IMR-90 (cell line): ENCODE measurements at regions not wholly inside any gene's neighbourhood (a gene's known extent, or its start where the extent isn't known, plus 50 kb on each side); places are given as distances from the start of the nearest gene placed in this dataset.

ENCODE experiments used
- BHLHE40 ChIP-seq: fragments of 150-350 bp; IDR thresholded peaks from 2 replicates; pipeline ENCODE4 v1.6.1; 2016; ENCODE audit warnings: mild to moderate bottlenecking, low read depth, low read length
- CHD1 ChIP-seq: IDR thresholded peaks from 2 replicates; pipeline ENCODE4 v1.6.1; 2012; ENCODE audit warnings: low read depth, low read length, improper control_type of control experiment
- FOS ChIP-seq: fragments of 150-350 bp; IDR thresholded peaks from 2 replicates; pipeline ENCODE4 v1.6.1; 2016; ENCODE audit warnings: low read depth, low read length
- MAFK ChIP-seq: IDR thresholded peaks from 2 replicates; pipeline ENCODE4 v1.6.1; 2012; ENCODE audit warnings: low read depth, low read length, improper control_type of control experiment
- MAZ ChIP-seq: IDR thresholded peaks from 2 replicates; pipeline ENCODE4 v1.6.1; 2012; ENCODE audit warnings: low read depth, mild to moderate bottlenecking, low read length, improper control_type of control experiment, moderate library complexity, borderline replicate concordance
- MXI1 ChIP-seq: IDR thresholded peaks from 2 replicates; pipeline ENCODE4 v1.6.1; 2012; ENCODE audit warnings: low read depth, mild to moderate bottlenecking, low read length, moderate library complexity, borderline replicate concordance
- NFE2L2 ChIP-seq: fragments of 150-350 bp; IDR thresholded peaks from 2 replicates; pipeline ENCODE4 v1.6.1; 2016; ENCODE audit warnings: low read depth, mild to moderate bottlenecking, low read length
- POLR2A ChIP-seq: IDR thresholded peaks from 2 replicates; pipeline ENCODE4 v1.6.1; 2012; ENCODE audit warnings: mild to moderate bottlenecking, low read depth, low read length
- RCOR1 ChIP-seq: IDR thresholded peaks from 2 replicates; pipeline ENCODE4 v1.6.1; 2012; ENCODE audit warnings: mild to moderate bottlenecking, low read length, improper control_type of control experiment; ENCODE audit not compliant: insufficient replicate concordance
- RFX5 ChIP-seq: IDR thresholded peaks from 2 replicates; pipeline ENCODE4 v1.8.0; 2012; ENCODE audit warnings: low read depth, mild to moderate bottlenecking, low read length, moderate library complexity
- SMC3 ChIP-seq: fragments of 150-350 bp; IDR thresholded peaks from 2 replicates; pipeline ENCODE4 v1.6.1; 2016; ENCODE audit warnings: low read depth, mild to moderate bottlenecking, antibody characterized with exemption, low read length, moderate library complexity
- TF ChIP-seq, protein P1 (sequence below): conservative IDR thresholded peaks from 2 replicates; pipeline ENCODE4 v1.5.1; 2012; ENCODE audit warnings: mild to moderate bottlenecking, low read depth, low read length, improper control_type of control experiment
- TF ChIP-seq, protein P2 (sequence below): fragments of 150-350 bp; IDR thresholded peaks from 2 replicates; pipeline ENCODE4 v1.6.1; 2017; ENCODE audit warnings: mild to moderate bottlenecking, antibody characterized with exemption, low read length, low read depth
- TF ChIP-seq, protein P3 (sequence below): fragments of 150-350 bp; IDR thresholded peaks from 2 replicates; pipeline ENCODE4 v1.6.1; 2016; ENCODE audit warnings: low read depth, mild to moderate bottlenecking, low read length, moderate library complexity, borderline replicate concordance

DNA sequence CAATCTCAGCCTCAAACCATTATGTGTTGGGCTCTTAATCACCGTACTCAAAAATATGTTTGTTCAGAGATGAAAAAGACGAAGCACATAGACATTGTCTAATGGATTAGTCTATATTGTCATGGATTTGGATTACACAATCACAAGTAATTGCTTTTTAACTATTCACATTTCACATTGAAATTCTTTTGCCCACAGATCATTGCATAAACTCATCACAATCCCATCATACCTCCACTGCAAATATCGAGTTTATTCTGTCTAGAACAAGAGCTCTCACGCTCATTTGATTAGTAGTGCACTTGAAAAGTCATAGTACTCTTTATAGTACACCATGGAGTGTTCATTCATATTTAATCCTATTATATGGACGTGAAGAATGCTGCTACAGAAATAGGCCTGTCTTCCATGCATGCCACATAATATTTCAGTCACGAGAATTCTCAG lies 97.9 kb upstream of the SOX11 start:
- TF ChIP-seq, protein P1, sequence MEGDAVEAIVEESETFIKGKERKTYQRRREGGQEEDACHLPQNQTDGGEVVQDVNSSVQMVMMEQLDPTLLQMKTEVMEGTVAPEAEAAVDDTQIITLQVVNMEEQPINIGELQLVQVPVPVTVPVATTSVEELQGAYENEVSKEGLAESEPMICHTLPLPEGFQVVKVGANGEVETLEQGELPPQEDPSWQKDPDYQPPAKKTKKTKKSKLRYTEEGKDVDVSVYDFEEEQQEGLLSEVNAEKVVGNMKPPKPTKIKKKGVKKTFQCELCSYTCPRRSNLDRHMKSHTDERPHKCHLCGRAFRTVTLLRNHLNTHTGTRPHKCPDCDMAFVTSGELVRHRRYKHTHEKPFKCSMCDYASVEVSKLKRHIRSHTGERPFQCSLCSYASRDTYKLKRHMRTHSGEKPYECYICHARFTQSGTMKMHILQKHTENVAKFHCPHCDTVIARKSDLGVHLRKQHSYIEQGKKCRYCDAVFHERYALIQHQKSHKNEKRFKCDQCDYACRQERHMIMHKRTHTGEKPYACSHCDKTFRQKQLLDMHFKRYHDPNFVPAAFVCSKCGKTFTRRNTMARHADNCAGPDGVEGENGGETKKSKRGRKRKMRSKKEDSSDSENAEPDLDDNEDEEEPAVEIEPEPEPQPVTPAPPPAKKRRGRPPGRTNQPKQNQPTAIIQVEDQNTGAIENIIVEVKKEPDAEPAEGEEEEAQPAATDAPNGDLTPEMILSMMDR: no peak
- TF ChIP-seq, protein P2, sequence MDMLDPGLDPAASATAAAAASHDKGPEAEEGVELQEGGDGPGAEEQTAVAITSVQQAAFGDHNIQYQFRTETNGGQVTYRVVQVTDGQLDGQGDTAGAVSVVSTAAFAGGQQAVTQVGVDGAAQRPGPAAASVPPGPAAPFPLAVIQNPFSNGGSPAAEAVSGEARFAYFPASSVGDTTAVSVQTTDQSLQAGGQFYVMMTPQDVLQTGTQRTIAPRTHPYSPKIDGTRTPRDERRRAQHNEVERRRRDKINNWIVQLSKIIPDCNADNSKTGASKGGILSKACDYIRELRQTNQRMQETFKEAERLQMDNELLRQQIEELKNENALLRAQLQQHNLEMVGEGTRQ: no peak
- TF ChIP-seq POLR2A (no peak), MAFK (no peak), BHLHE40 (no peak), SMC3 (no peak), MAZ (no peak), RFX5 (no peak), FOS (no peak), CHD1 (no peak), MXI1 (no peak), RCOR1 (no peak), NFE2L2 (no peak)
- TF ChIP-seq, protein P3, sequence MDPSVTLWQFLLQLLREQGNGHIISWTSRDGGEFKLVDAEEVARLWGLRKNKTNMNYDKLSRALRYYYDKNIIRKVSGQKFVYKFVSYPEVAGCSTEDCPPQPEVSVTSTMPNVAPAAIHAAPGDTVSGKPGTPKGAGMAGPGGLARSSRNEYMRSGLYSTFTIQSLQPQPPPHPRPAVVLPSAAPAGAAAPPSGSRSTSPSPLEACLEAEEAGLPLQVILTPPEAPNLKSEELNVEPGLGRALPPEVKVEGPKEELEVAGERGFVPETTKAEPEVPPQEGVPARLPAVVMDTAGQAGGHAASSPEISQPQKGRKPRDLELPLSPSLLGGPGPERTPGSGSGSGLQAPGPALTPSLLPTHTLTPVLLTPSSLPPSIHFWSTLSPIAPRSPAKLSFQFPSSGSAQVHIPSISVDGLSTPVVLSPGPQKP: no peak
